GM21717 (cell line): ENCODE measurements at regions not wholly inside any gene's neighbourhood (a gene's known extent, or its start where the extent isn't known, plus 50 kb on each side); places are given as distances from the start of the nearest gene placed in this dataset.

Experiments
- ATAC-seq: cut with Tn5 transposase; IDR thresholded peaks from one replicate; pipeline ENCODE4 v1.9.1; 2021; ENCODE audit warnings: mild to moderate bottlenecking, moderate library complexity; ENCODE audit not compliant: unreplicated experiment

- no peak for ATAC-seq
Observed at GRCh38 chr2:37781028-37781427, 109.6 kb upstream of the CDC42EP3 start.

- no peak for ATAC-seq
Observed at GRCh38 chr2:37782155-37782673, 110.8 kb upstream of the CDC42EP3 start.

GRCh38 chr2:37782721-37783371, 111.4 kb upstream of the CDC42EP3 start:
- ATAC-seq: no peak

- ATAC-seq: no peak
Observed at GRCh38 chr2:37783545-37783944, 112.1 kb upstream of the CDC42EP3 start.

- no peak for ATAC-seq
Observed at GRCh38 chr2:37784071-37784758, 112.8 kb upstream of the CDC42EP3 start.

GRCh38 chr2:37784759-37785149, 113.3 kb upstream of the CDC42EP3 start:
- ATAC-seq: no peak

- ATAC-seq: no peak
Observed at GRCh38 chr2:37786191-37786698, 114.8 kb upstream of the CDC42EP3 start.

GRCh38 chr2:37786854-37787253, 115.4 kb upstream of the CDC42EP3 start:
- no peak for ATAC-seq

- ATAC-seq: no peak
Observed at GRCh38 chr2:37788602-37789209, 117.3 kb upstream of the CDC42EP3 start.

- ATAC-seq: no peak
Observed at GRCh38 chr2:37790019-37790418, 118.6 kb upstream of the CDC42EP3 start.

- ATAC-seq: no peak
Observed at GRCh38 chr2:37790462-37790861, 119.0 kb upstream of the CDC42EP3 start.

- ATAC-seq: no peak
Observed at GRCh38 chr2:37792366-37792765, 120.9 kb upstream of the CDC42EP3 start.

GRCh38 chr2:37793004-37793403, 121.6 kb upstream of the CDC42EP3 start:
- ATAC-seq: no peak

GRCh38 chr2:37794717-37795116, 123.3 kb upstream of the CDC42EP3 start:
- ATAC-seq: no peak

GRCh38 chr2:37795456-37795855, 124.0 kb upstream of the CDC42EP3 start:
- ATAC-seq: no peak

- no peak for ATAC-seq
Observed at GRCh38 chr2:37795938-37796337, 124.5 kb upstream of the CDC42EP3 start.

- ATAC-seq: no peak
Observed at GRCh38 chr2:37796481-37796880, 125.0 kb upstream of the CDC42EP3 start.

GRCh38 chr2:37797081-37797480, 125.6 kb upstream of the CDC42EP3 start:
- no peak for ATAC-seq

- ATAC-seq: no peak
Observed at GRCh38 chr2:37798315-37799005, 126.6 kb upstream of the RMDN2 start.

GRCh38 chr2:37800176-37800858, 124.8 kb upstream of the RMDN2 start:
- no peak for ATAC-seq
